Neural cell (in vitro differentiated cells): ENCODE measurements at regions not wholly inside any gene's neighbourhood (a gene's known extent, or its start where the extent isn't known, plus 50 kb on each side); places are given as distances from the start of the nearest gene placed in this dataset.

Source experiments
- H2AFZ ChIP-seq: fragments of 200-600, 300-800 bp; sonication (generic), shearing (Covaris generic); 2 replicates; pipeline ENCODE4 v1.6.0; 2014; ENCODE audit warnings: low read depth, mild to moderate bottlenecking, antibody characterized with exemption, low read length, moderate library complexity
- H3F3A ChIP-seq: fragments of 200-600 bp; shearing (Covaris generic); 2 replicates; pipeline ENCODE4 v1.6.1; 2016; ENCODE audit warnings: mild to moderate bottlenecking, moderate library complexity, mixed read lengths, antibody characterized with exemption, low read length; ENCODE audit not compliant: insufficient read depth, poor library complexity, severe bottlenecking
- H3K27ac ChIP-seq: fragments of 200-600, 300-800 bp; sonication (generic), shearing (Covaris generic); 2 replicates; pipeline ENCODE4 v1.5.1; 2014; ENCODE audit warnings: mild to moderate bottlenecking, low read length, moderate library complexity
- H3K27me3 ChIP-seq: fragments of 300-800, 200-600 bp; sonication (generic), shearing (Covaris generic); 2 replicates; pipeline ENCODE4 v1.6.0; 2014; ENCODE audit warnings: mild to moderate bottlenecking, low read depth, low read length, moderate library complexity; ENCODE audit not compliant: insufficient read depth
- H3K36me3 ChIP-seq: fragments of 300-800, 200-600 bp; sonication (generic), shearing (Covaris generic); 2 replicates; pipeline ENCODE4 v1.5.1; 2014; ENCODE audit warnings: mild to moderate bottlenecking, antibody characterized with exemption, low read length, moderate library complexity; ENCODE audit not compliant: insufficient read depth
- H3K4me2 ChIP-seq: fragments of 300-800, 200-600 bp; sonication (generic), shearing (Covaris generic); 2 replicates; pipeline ENCODE4 v1.6.0; 2014; ENCODE audit warnings: mild to moderate bottlenecking, low read length
- H3K4me3 ChIP-seq: fragments of 300-800, 200-600 bp; sonication (generic), shearing (Covaris generic); 2 replicates; pipeline ENCODE4 v1.5.1; 2014; ENCODE audit warnings: mild to moderate bottlenecking, low read length, moderate library complexity
- H3K79me2 ChIP-seq: fragments of 200-600 bp; shearing (Covaris generic); replicated peaks from 2 replicates; pipeline ENCODE4 v1.6.0; 2014; ENCODE audit warnings: mild to moderate bottlenecking, low read length, moderate library complexity; ENCODE audit not compliant: insufficient read depth
- H3K9ac ChIP-seq: fragments of 300-800, 200-600 bp; sonication (generic), shearing (Covaris generic); 2 replicates; pipeline ENCODE4 v1.6.1; 2016; ENCODE audit warnings: mild to moderate bottlenecking, low read length, mixed read lengths
- H3K9me2 ChIP-seq: fragments of 200-600 bp; shearing (Covaris generic); 2 replicates; pipeline ENCODE4 v1.6.1; 2016; ENCODE audit warnings: mild to moderate bottlenecking, low read length, mixed read lengths; ENCODE audit not compliant: insufficient read depth
- H3K9me3 ChIP-seq: fragments of 200-600, 300-800 bp; sonication (generic), shearing (Covaris generic); 2 replicates; pipeline ENCODE4 v1.6.1; 2016; ENCODE audit warnings: mild to moderate bottlenecking, mixed run types, low read length, moderate library complexity, mixed read lengths
- H4K20me1 ChIP-seq: fragments of 200-600 bp; shearing (Covaris generic); 2 replicates; pipeline ENCODE4 v1.6.1; 2016; ENCODE audit warnings: mild to moderate bottlenecking, mixed run types; ENCODE audit not compliant: insufficient read depth
- CTCF ChIP-seq: fragments of 450-650 bp; IDR thresholded peaks from 2 replicates; pipeline ENCODE4 v1.5.1; 2014; ENCODE audit warnings: antibody characterized with exemption, mild to moderate bottlenecking, moderate library complexity; ENCODE audit not compliant: poor library complexity, severe bottlenecking
- EP300 ChIP-seq: fragments of 450-650 bp; conservative IDR thresholded peaks from 2 replicates; pipeline ENCODE4 v1.6.1; 2014; ENCODE audit warnings: antibody characterized with exemption, mild to moderate bottlenecking, moderate library complexity; ENCODE audit not compliant: poor library complexity, severe bottlenecking
- EZH2 ChIP-seq: fragments of 200-600, 300-800 bp; shearing (Covaris generic), sonication (generic); IDR thresholded peaks from 2 replicates; pipeline ENCODE4 v1.6.1; 2014; ENCODE audit warnings: antibody characterized with exemption, low read length, borderline replicate concordance, mild to moderate bottlenecking; ENCODE audit not compliant: insufficient read depth, poor library complexity, severe bottlenecking
- MXI1 ChIP-seq: fragments of 450-650 bp; conservative IDR thresholded peaks from 2 replicates; pipeline ENCODE4 v1.6.1; 2014; ENCODE audit warnings: antibody characterized with exemption, mild to moderate bottlenecking; ENCODE audit not compliant: poor library complexity, severe bottlenecking
- POLR2AphosphoS5 ChIP-seq: IDR thresholded peaks from 2 replicates; pipeline ENCODE4 v1.6.1; 2012
- RAD21 ChIP-seq: fragments of 450-650 bp; conservative IDR thresholded peaks from 2 replicates; pipeline ENCODE4 v1.6.1; 2014; ENCODE audit warnings: antibody characterized with exemption, mild to moderate bottlenecking, moderate library complexity
- REST ChIP-seq: IDR thresholded peaks from 2 replicates; pipeline ENCODE4 v1.6.1; 2012; ENCODE audit warnings: borderline replicate concordance
- SMC3 ChIP-seq: fragments of 450-650 bp; conservative IDR thresholded peaks from 2 replicates; pipeline ENCODE4 v1.6.1; 2014; ENCODE audit warnings: antibody characterized with exemption, mild to moderate bottlenecking, moderate library complexity; ENCODE audit not compliant: poor library complexity
- TAF1 ChIP-seq: IDR thresholded peaks from 2 replicates; pipeline ENCODE4 v1.6.1; 2012; ENCODE audit warnings: low read depth

- TF ChIP-seq SMC3 (no peak), TAF1 (no peak), EP300 (no peak), POLR2AphosphoS5 (no peak), CTCF (no peak), RAD21 (no peak), EZH2 (no peak), REST (no peak), MXI1 (no peak)
- Histone ChIP-seq H4K20me1 (no peaks in the 10 kb centered on the region), H3K36me3 (no peaks in the 10 kb centered on the region), H3K4me3 (no peak overlapping the region), H3K9me3 (no peaks in the 10 kb centered on the region), H3K27me3 (no peaks in the 10 kb centered on the region), H3K4me2 (no peak overlapping the region), H3K9me2 (no peaks in the 10 kb centered on the region), H3K9ac (no peak overlapping the region), H3K27ac (no peak overlapping the region), H3F3A (no peaks in the 10 kb centered on the region), H2AFZ (no peak overlapping the region), H3K79me2 (no peaks in the 10 kb centered on the region)
Measured at GRCh38 chr9:120256146-120256545, 323.8 kb downstream of the CDK5RAP2 start.

GRCh38 chr9:120252248-120252647 is 327.7 kb downstream of the CDK5RAP2 start:
- Histone ChIP-seq H3K9ac (no peak overlapping the region), H4K20me1 (no peaks in the 10 kb centered on the region), H3K36me3 (no peaks in the 10 kb centered on the region), H3K4me3 (no peak overlapping the region), H3K4me2 (no peak overlapping the region), H3K27ac (no peak overlapping the region), H3K9me2 (no peaks in the 10 kb centered on the region), H3K27me3 (no peaks in the 10 kb centered on the region), H3K9me3 (no peaks in the 10 kb centered on the region), H2AFZ (no peak overlapping the region), H3F3A (no peaks in the 10 kb centered on the region), H3K79me2 (no peaks in the 10 kb centered on the region)
- TF ChIP-seq EP300 (no peak), RAD21 (no peak), MXI1 (no peak), CTCF (no peak), TAF1 (no peak), EZH2 (no peak), SMC3 (no peak), POLR2AphosphoS5 (no peak), REST (no peak)
